NCI-H146 treated with DMSO at 0.1 percent for 48 hours (cell line): ENCODE measurements at regions not wholly inside any gene's neighbourhood (a gene's known extent, or its start where the extent isn't known, plus 50 kb on each side); places are given as distances from the start of the nearest gene placed in this dataset.
"Not testable (repeated sequence)": the region's sequence is repeated elsewhere in the genome, so short reads cannot be mapped to it uniquely, and the experiment has no call there.

Experiments used
- DNase-seq: peaks from one replicate; lab custom pipeline; 2025; ENCODE audit not compliant: unreplicated experiment; lab: John Stamatoyannopoulos, UW

GRCh38 chr3:117846238-117846637 lies 1136.7 kb downstream of the TUSC7 start:
- no peak for DNase-seq

- no peak for DNase-seq
Observed at GRCh38 chr3:117848606-117849005, 1139.0 kb downstream of the TUSC7 start.

GRCh38 chr3:117853923-117854668 lies 1144.5 kb downstream of the TUSC7 start:
- DNase-seq = no peak

GRCh38 chr3:117856354-117856753 lies 1146.8 kb downstream of the TUSC7 start:
- DNase-seq = no peak

GRCh38 chr3:117863146-117863545 lies 1153.6 kb downstream of the TUSC7 start:
- DNase-seq = no peak

- no peak for DNase-seq
Observed at GRCh38 chr3:117865338-117865737, 1155.8 kb downstream of the TUSC7 start.

GRCh38 chr3:117868766-117869165 lies 1159.2 kb downstream of the TUSC7 start:
- no peak for DNase-seq

GRCh38 chr3:117871934-117872333 lies 1162.4 kb downstream of the TUSC7 start:
- no peak for DNase-seq

- DNase-seq = not testable (repeated sequence)
Observed at GRCh38 chr3:117872594-117873248, 1161.9 kb downstream of the IGSF11 start.

- no peak for DNase-seq
Observed at GRCh38 chr3:117873249-117873600, 1161.4 kb downstream of the IGSF11 start.

- DNase-seq = no peak
Observed at GRCh38 chr3:117874028-117874690, 1160.5 kb downstream of the IGSF11 start.

GRCh38 chr3:117874904-117875874 lies 1159.5 kb downstream of the IGSF11 start:
- DNase-seq = no peak

GRCh38 chr3:117875887-117876286 lies 1158.8 kb downstream of the IGSF11 start:
- no peak for DNase-seq

GRCh38 chr3:117880638-117881037 lies 1154.0 kb downstream of the IGSF11 start:
- no peak for DNase-seq

GRCh38 chr3:117881210-117881609 lies 1153.4 kb downstream of the IGSF11 start:
- DNase-seq = no peak

- DNase-seq = no peak
Observed at GRCh38 chr3:117885011-117885441, 1149.6 kb downstream of the IGSF11 start.

GRCh38 chr3:117886147-117886546 lies 1148.5 kb downstream of the IGSF11 start:
- DNase-seq = no peak

GRCh38 chr3:117887031-117887430 lies 1147.6 kb downstream of the IGSF11 start:
- DNase-seq = no peak

GRCh38 chr3:117887901-117888300 lies 1146.7 kb downstream of the IGSF11 start:
- no peak for DNase-seq

- DNase-seq = no peak
Observed at GRCh38 chr3:117892431-117892841, 1142.2 kb downstream of the IGSF11 start.

GRCh38 chr3:117893001-117893400 lies 1141.6 kb downstream of the IGSF11 start:
- no peak for DNase-seq
